ENCODE measurements at regions not wholly inside any gene's neighbourhood (a gene's known extent, or its start where the extent isn't known, plus 50 kb on each side); places are given as distances from the start of the nearest gene placed in this dataset.

GRCh38 chr10:78401624-78402367 is 368.1 kb downstream of the RPS24 start:
- no peak for DNase-seq

- no peak for DNase-seq
Measured at GRCh38 chr10:78402591-78402990, 368.9 kb downstream of the RPS24 start.

GRCh38 chr10:78403781-78404180 is 370.1 kb downstream of the RPS24 start:
- DNase-seq = no peak

GRCh38 chr10:78404296-78404695 is 370.6 kb downstream of the RPS24 start:
- no peak for DNase-seq

GRCh38 chr10:78405231-78405630 is 371.6 kb downstream of the RPS24 start:
- DNase-seq = no peak

- no peak for DNase-seq
Measured at GRCh38 chr10:78405736-78406135, 372.1 kb downstream of the RPS24 start.

- no peak for DNase-seq
Measured at GRCh38 chr10:78406648-78407008, 373.0 kb downstream of the RPS24 start.

GRCh38 chr10:78407009-78407711 is 373.5 kb downstream of the RPS24 start:
- peak; percentile 24 for DNase-seq

GRCh38 chr10:78407966-78408365 is 374.3 kb downstream of the RPS24 start:
- DNase-seq = no peak

GRCh38 chr10:78408671-78409472 is 375.2 kb downstream of the RPS24 start:
- no peak for DNase-seq

- no peak for DNase-seq
Measured at GRCh38 chr10:78410046-78410965, 376.6 kb downstream of the RPS24 start.

GRCh38 chr10:78411716-78412115 is 378.1 kb downstream of the RPS24 start:
- DNase-seq = no peak

- no peak for DNase-seq
Measured at GRCh38 chr10:78412605-78413004, 378.9 kb downstream of the RPS24 start.

- DNase-seq = no peak
Measured at GRCh38 chr10:78413076-78414055, 379.7 kb downstream of the RPS24 start.

- no peak for DNase-seq
Measured at GRCh38 chr10:78414380-78414779, 380.7 kb downstream of the RPS24 start.

GRCh38 chr10:78415111-78415510 is 381.4 kb downstream of the RPS24 start:
- no peak for DNase-seq

GRCh38 chr10:78416031-78417011 is 382.7 kb downstream of the RPS24 start:
- no peak for DNase-seq

GRCh38 chr10:78417425-78418370 is 384.0 kb downstream of the RPS24 start:
- DNase-seq = no peak
